ENCODE measurements at regions not wholly inside any gene's neighbourhood (a gene's known extent, or its start where the extent isn't known, plus 50 kb on each side); places are given as distances from the start of the nearest gene placed in this dataset.

- no peak for DNase-seq (ENCODE audit: low spot score)
These were observed 86.4 kb upstream of the RMDN2 start for GRCh38 chr2:37838541-37839167.

- DNase-seq (ENCODE audit: low spot score) = no peak
These were observed 85.1 kb upstream of the RMDN2 start for GRCh38 chr2:37839991-37840390.

- no peak for DNase-seq (ENCODE audit: low spot score)
These were observed 82.2 kb upstream of the RMDN2 start for GRCh38 chr2:37842732-37843440.

GRCh38 chr2:37843556-37843955 is 81.5 kb upstream of the RMDN2 start:
- peak; percentile 76 for DNase-seq (ENCODE audit: low spot score)

- DNase-seq (ENCODE audit: low spot score) = no peak
These were observed 78.9 kb upstream of the RMDN2 start for GRCh38 chr2:37846207-37846606.

GRCh38 chr2:37847792-37848191 is 77.3 kb upstream of the RMDN2 start:
- DNase-seq (ENCODE audit: low spot score) = no peak

GRCh38 chr2:37848451-37848850 is 76.6 kb upstream of the RMDN2 start:
- no peak for DNase-seq (ENCODE audit: low spot score)

- DNase-seq (ENCODE audit: low spot score) = no peak
These were observed 75.2 kb upstream of the RMDN2 start for GRCh38 chr2:37849911-37850310.

GRCh38 chr2:37851428-37851827 is 73.7 kb upstream of the RMDN2 start:
- no peak for DNase-seq (ENCODE audit: low spot score)

GRCh38 chr2:37851828-37852584 is 73.1 kb upstream of the RMDN2 start:
- DNase-seq (ENCODE audit: low spot score) = no peak

GRCh38 chr2:37852585-37853014 is 72.5 kb upstream of the RMDN2 start:
- DNase-seq (ENCODE audit: low spot score) = no peak

GRCh38 chr2:37854676-37855282 is 70.3 kb upstream of the RMDN2 start:
- no peak for DNase-seq (ENCODE audit: low spot score)

- no peak for DNase-seq (ENCODE audit: low spot score)
These were observed 69.6 kb upstream of the RMDN2 start for GRCh38 chr2:37855283-37856041.

- DNase-seq (ENCODE audit: low spot score) = no peak
These were observed 68.9 kb upstream of the RMDN2 start for GRCh38 chr2:37856101-37856751.

- DNase-seq (ENCODE audit: low spot score) = no peak
These were observed 67.3 kb upstream of the RMDN2 start for GRCh38 chr2:37857575-37858399.

- DNase-seq (ENCODE audit: low spot score) = peak; percentile 85
These were observed 66.7 kb upstream of the RMDN2 start for GRCh38 chr2:37858400-37858711.

GRCh38 chr2:37858725-37859267 is 66.3 kb upstream of the RMDN2 start:
- DNase-seq (ENCODE audit: low spot score) = no peak

- no peak for DNase-seq (ENCODE audit: low spot score)
These were observed 62.5 kb upstream of the RMDN2 start for GRCh38 chr2:37862620-37863019.

- DNase-seq (ENCODE audit: low spot score) = no peak
These were observed 60.9 kb upstream of the RMDN2 start for GRCh38 chr2:37864217-37864616.

GRCh38 chr2:37865640-37866039 is 59.4 kb upstream of the RMDN2 start:
- no peak for DNase-seq (ENCODE audit: low spot score)
